ENCODE measurements at regions not wholly inside any gene's neighbourhood (a gene's known extent, or its start where the extent isn't known, plus 50 kb on each side); places are given as distances from the start of the nearest gene placed in this dataset.
"Not testable (repeated sequence)": the region's sequence is repeated elsewhere in the genome, so short reads cannot be mapped to it uniquely, and the experiment has no call there.

DNA sequence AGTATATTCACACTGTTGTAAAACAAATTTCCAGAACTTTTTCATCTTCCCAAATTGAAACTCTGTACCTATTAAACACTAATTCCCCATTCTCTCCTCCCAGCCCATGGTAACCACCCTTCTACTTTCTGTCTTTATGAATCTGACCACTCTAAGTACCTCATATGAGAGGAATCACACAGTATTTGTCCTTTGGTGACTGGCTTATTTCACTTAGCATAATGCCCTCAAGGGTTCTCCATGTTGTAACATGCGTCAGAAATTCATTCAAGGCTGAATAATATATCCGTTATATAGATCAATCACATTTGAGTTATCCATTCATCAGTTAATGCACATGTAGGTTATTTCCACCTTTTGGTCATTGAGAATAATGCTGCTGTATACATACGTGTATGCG is 162.2 kb downstream of the GOSR1 start:
- TF ChIP-seq, protein P1, sequence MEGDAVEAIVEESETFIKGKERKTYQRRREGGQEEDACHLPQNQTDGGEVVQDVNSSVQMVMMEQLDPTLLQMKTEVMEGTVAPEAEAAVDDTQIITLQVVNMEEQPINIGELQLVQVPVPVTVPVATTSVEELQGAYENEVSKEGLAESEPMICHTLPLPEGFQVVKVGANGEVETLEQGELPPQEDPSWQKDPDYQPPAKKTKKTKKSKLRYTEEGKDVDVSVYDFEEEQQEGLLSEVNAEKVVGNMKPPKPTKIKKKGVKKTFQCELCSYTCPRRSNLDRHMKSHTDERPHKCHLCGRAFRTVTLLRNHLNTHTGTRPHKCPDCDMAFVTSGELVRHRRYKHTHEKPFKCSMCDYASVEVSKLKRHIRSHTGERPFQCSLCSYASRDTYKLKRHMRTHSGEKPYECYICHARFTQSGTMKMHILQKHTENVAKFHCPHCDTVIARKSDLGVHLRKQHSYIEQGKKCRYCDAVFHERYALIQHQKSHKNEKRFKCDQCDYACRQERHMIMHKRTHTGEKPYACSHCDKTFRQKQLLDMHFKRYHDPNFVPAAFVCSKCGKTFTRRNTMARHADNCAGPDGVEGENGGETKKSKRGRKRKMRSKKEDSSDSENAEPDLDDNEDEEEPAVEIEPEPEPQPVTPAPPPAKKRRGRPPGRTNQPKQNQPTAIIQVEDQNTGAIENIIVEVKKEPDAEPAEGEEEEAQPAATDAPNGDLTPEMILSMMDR (IDR thresholded peaks at IDR 0.05) = not testable (repeated sequence)
- TF ChIP-seq POLR2AphosphoS5 (IDR thresholded peaks at IDR 0.05) = not testable (repeated sequence)
